Brain microvascular endothelial cell (primary cell): ENCODE measurements at regions not wholly inside any gene's neighbourhood (a gene's known extent, or its start where the extent isn't known, plus 50 kb on each side); places are given as distances from the start of the nearest gene placed in this dataset.
A peak's percentile ranks its signal among the peaks of the same experiment; 100 is the strongest.

Experiments used
- DNase-seq: peaks from one replicate; pipeline ENCODE4 v3.0.0-alpha.2; 2020
- H3K27ac ChIP-seq: fragments of 250-450 bp; sonication (Bioruptor Pico); 2 replicates; pipeline ENCODE4 v1.5.1; 2020; ENCODE audit warnings: mild to moderate bottlenecking, moderate library complexity
- H3K27me3 ChIP-seq: fragments of 250-450 bp; sonication (Bioruptor Pico); replicated peaks from 2 replicates; pipeline ENCODE4 v1.5.1; 2020; ENCODE audit warnings: mild to moderate bottlenecking
- H3K36me3 ChIP-seq: fragments of 250-450 bp; sonication (Bioruptor Pico); replicated peaks from 2 replicates; pipeline ENCODE4 v1.5.1; 2020; ENCODE audit warnings: mild to moderate bottlenecking
- H3K4me3 ChIP-seq: 2 replicates; pipeline ENCODE4 v1.5.1; 2011; ENCODE audit warnings: low read depth, mild to moderate bottlenecking, control low read depth, low read length, moderate library complexity
- in situ Hi-C: cut with HindIII; loops from 2 replicates; pipeline ENCODE4 v1.10.0; 2017; ENCODE audit warnings: low sequenced_read_pairs, low pct_ligation_motif_present
- TF ChIP-seq, protein P1 (sequence below): IDR thresholded peaks from 2 replicates; pipeline ENCODE4 v1.5.1; 2011; ENCODE audit warnings: low read depth, mild to moderate bottlenecking, moderate library complexity, low read length, control low read depth, inconsistent platforms; ENCODE audit errors: missing control alignments

DNA sequence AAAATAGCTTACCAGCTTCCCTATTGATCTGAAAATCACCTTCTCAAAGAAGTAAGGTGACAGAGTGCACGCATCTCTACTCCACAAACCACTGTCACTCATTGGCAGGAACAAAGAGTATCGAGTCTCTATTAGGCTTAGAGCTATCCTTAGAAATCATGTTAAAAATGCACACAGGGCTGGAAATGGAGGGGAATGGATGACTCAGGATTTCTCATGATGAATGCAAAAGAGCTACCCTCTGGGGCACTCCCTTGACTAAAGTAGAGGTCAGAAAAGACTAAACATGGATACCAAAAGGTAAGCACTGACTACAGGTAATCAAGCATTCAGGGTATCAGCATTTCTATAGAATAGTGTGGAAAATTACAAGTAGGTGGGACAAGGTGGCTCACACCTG lies 96.1 kb upstream of the ANO4 start:
- in situ Hi-C loops: no loop called here
- no peak for DNase-seq
- H3K4me3 ChIP-seq: no peak overlapping the region
- no peaks in the 10 kb centered on the region for H3K27me3 ChIP-seq
- TF ChIP-seq, protein P1, sequence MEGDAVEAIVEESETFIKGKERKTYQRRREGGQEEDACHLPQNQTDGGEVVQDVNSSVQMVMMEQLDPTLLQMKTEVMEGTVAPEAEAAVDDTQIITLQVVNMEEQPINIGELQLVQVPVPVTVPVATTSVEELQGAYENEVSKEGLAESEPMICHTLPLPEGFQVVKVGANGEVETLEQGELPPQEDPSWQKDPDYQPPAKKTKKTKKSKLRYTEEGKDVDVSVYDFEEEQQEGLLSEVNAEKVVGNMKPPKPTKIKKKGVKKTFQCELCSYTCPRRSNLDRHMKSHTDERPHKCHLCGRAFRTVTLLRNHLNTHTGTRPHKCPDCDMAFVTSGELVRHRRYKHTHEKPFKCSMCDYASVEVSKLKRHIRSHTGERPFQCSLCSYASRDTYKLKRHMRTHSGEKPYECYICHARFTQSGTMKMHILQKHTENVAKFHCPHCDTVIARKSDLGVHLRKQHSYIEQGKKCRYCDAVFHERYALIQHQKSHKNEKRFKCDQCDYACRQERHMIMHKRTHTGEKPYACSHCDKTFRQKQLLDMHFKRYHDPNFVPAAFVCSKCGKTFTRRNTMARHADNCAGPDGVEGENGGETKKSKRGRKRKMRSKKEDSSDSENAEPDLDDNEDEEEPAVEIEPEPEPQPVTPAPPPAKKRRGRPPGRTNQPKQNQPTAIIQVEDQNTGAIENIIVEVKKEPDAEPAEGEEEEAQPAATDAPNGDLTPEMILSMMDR: no peak
- H3K36me3 ChIP-seq: no peaks in the 10 kb centered on the region
- no peak overlapping the region for H3K27ac ChIP-seq

DNA sequence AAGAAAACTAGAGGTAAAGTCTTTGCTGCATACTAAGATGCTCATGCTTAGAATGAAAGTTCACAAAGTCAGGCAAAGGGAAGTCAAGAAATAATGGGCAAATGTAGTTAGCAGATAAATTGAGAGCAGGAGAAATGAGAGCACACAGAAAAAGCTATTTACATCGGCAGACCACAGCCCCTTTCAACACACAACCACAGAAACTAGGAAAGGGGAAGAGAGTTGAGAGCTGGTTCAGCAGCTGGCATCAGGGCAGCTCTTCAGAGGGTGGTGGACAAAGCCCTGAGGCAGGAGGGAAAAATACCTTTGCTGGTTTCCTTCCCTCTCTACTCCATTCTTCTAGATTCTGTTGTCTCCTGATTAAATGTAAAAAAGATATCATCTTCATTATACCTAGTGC lies 95.4 kb upstream of the ANO4 start:
- in situ Hi-C loops: no loop called here
- DNase-seq: no peak

GRCh38 chr12:100703337-100703736 lies 91.2 kb upstream of the ANO4 start:
- H3K36me3 ChIP-seq: no peaks in the 10 kb centered on the region
- no peak overlapping the region for H3K27ac ChIP-seq
- in situ Hi-C loops: no loop called here
- no peak overlapping the region for H3K4me3 ChIP-seq
- H3K27me3 ChIP-seq: no peaks in the 10 kb centered on the region
- DNase-seq: no peak
- TF ChIP-seq, protein P1: no peak

More for the DNA sequence above, 95.4 kb upstream of the ANO4 start:
- Histone ChIP-seq H3K27me3 (no peaks in the 10 kb centered on the region), H3K36me3 (no peaks in the 10 kb centered on the region), H3K4me3 (no peak overlapping the region), H3K27ac (no peak overlapping the region)
- TF ChIP-seq, protein P1: no peak

DNA sequence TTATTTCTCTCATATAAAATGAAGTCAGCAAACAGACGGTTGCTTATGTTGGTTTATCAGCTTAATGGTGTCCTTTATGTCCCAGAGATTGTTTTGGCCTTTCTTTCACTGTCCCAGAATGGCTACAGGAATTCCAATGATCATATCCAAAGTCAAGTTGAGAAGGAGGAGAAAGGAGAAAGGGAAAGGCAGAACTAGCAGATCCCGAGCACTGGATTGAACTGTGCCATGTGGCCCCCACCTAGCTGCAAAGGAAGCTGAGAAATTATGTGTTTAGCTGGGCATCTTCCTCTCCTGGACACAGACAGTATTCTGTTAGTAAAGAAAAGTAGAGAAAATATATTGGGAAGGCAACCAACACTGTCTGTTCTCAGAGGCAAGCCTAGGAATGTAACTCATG lies 90.7 kb upstream of the ANO4 start:
- no peak for DNase-seq
- Histone ChIP-seq H3K27me3 (no peaks in the 10 kb centered on the region), H3K36me3 (no peaks in the 10 kb centered on the region), H3K27ac (no peak overlapping the region), H3K4me3 (no peak overlapping the region)
- TF ChIP-seq, protein P1: no peak
- in situ Hi-C loops: no loop called here

DNA sequence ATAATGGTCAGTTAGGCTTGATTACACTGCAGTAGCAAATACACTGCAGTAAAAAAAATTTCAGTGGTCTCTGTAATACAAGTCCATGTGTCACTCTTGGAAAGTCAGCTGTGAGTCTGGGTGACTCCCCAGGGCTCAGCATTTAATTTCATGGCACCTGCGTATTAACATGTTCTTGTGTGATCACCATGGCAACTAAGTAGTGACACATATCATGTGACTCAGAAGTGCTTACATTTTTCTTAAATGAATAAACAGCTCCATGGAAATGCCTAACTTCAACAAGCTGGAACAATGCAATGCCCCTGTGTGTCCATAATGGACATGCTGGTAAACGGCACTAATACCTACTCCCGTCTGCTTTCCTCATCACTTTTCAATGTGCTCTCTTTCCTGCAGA lies 88.5 kb upstream of the ANO4 start:
- Histone ChIP-seq H3K4me3 (no peak overlapping the region), H3K27me3 (no peaks in the 10 kb centered on the region), H3K27ac (no peak overlapping the region), H3K36me3 (no peaks in the 10 kb centered on the region)
- TF ChIP-seq, protein P1: no peak
- in situ Hi-C loops: no loop called here
- peak; percentile 57 for DNase-seq

GRCh38 chr12:100708591-100708990 lies 86.0 kb upstream of the ANO4 start:
- no peak for DNase-seq
- Histone ChIP-seq H3K27me3 (no peaks in the 10 kb centered on the region), H3K4me3 (no peak overlapping the region), H3K36me3 (no peaks in the 10 kb centered on the region), H3K27ac (no peak overlapping the region)
- TF ChIP-seq, protein P1: no peak
- in situ Hi-C loops: no loop called here
